DMS153 treated with DMSO at 0.1 percent for 48 hours (cell line): ENCODE measurements at regions not wholly inside any gene's neighbourhood (a gene's known extent, or its start where the extent isn't known, plus 50 kb on each side); places are given as distances from the start of the nearest gene placed in this dataset.
"Not testable (repeated sequence)": the region's sequence is repeated elsewhere in the genome, so short reads cannot be mapped to it uniquely, and the experiment has no call there.

Experiments
- DNase-seq: peaks from one replicate; lab custom pipeline; 2025; ENCODE audit not compliant: unreplicated experiment; lab: John Stamatoyannopoulos, UW

DNA sequence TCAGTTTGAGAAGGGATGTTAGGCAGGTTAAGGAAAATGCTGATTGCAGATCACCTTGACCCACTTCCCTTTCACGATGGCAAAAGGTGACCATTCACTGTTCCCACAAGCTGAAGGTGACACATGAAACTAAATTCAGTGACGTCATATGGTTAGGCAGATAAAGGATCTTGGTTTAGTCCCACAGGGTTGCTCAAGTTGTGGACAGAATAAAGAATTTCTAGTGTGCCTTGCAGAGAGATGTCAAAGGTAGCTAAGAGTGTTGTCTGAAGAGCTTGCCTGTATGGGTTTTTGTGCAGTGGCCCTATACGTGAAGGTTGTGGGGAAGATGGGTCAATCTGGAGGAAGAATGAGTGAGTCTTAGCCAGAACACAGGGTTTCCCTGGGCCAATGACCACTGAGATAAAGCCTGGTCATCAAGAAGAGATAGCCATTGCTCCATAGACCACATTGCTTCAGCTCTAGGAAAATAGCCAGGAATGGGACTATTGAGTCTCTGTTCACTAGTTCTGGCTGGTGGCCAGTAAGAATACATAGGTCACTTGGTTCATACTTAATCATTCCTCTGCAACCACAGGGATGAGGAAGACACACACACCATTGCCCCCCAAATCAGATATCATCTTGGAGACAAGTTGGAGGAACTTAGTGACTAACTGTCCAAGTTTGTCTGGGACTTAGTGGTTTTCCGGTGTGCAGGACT lies 148.5 kb upstream of the ATXN1 start:
- no peak for DNase-seq

DNA sequence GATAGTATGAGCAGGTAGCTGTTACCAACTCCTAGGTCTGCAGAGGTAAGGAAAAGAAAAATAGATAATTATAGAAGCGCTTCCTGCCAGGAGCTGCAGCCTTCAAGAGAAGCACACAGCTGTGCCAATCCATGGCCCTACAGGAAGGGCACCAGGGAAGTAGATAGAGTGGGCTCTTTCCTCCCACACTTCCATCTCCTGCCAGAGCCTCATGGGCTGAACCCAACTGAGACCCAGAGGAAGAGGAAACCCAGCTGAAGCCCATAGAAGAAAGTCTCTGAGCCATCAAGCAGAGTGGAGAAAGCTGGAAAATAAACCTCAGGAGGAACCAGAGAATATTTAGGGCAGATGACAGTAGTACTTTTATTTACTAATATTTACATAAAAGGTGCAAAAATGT lies 146.7 kb upstream of the ATXN1 start:
- no peak for DNase-seq

DNA sequence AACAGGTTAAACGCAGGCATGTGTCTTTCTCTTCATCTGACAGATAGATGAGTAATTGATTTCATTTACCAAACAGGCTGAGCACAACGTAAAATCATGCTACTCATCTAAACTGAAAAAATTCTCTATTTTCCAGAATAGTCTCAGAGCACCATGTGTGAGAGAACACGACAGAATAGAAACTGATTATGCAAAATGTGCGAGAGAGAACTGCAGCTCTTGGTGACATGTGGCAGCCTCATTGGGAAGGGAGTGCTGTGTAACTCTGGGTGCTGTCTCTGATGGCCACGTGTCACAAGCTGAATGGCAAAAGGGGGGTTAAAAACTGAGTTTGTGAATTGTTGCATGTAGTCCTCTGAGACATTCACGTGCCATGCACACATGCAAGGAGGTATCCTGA lies 143.7 kb upstream of the ATXN1 start:
- DNase-seq = no peak

DNA sequence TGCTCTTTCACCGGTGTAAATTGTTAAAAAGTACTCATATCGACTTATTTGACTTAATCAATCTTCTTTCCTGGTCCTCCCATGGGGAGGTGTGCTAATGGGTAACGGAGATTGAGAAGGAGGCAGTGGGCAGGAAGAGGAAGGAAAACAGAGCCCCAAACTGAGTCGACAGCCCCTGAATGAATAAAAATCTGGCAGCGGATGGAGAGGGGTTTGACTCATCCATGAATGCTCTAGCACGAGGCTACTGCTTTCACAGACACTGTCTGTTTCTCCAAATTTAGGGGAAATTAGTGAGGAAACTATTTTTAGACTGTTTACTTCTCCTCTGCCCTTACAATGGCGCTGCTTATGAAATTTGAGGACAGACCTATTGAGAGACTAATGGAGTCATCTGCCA lies 142.2 kb upstream of the ATXN1 start:
- no peak for DNase-seq

DNA sequence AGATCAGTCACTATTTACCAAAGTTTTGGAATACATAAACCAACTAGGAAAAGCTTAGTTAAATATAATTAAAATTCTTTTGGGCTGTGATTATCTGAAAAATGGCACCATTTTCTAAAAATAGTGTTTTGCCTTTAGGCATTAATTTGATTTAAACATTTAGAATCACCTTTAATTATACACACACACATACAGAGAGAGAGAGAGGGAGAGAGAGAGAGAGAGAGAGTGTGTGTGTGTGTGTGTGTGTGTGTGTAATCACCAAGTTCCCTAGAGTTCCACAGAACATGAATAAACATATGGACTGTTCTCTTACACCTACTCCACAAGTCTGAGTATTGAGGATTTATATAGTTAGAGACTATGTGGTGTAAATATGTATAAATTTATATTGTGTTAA lies 141.2 kb upstream of the ATXN1 start:
- DNase-seq = no peak

DNA sequence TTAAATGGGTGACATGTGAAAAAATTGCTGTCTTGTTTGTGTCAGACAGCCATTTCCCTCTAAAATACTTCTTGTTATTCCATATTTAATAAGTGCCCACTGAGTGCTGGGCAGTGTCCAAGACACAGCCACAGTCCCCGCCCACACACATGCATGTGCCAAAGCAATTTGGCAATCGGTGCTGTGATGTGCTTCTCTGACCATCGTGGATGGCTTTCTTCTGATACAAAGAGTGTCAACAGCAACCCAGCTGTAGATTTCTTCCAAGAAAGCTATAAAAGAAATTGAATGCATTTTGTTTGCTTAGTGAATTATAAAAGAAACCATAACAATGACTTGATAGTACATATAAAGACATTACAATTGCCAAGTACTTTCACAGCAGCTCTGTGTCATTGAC lies 140.5 kb upstream of the ATXN1 start:
- DNase-seq = no peak

DNA sequence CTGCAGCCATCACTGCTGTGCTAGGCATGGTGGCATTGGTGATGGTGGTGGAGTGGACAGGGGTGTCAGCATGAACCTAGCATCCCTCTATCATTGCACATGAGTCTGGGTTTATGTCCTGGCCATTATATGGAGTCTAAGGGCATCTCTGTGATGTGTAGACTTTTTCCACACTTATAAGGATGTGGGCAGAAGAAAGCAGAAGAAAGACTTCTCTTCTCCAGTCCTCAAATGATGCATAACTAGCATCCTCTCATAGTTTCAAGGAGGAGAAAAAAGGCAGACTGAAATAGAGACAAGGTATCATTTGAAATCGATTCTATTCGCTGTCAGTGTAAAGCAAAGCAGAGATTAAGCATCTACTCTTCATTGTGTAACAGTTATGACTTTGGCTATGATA lies 140.0 kb upstream of the ATXN1 start:
- no peak for DNase-seq

DNA sequence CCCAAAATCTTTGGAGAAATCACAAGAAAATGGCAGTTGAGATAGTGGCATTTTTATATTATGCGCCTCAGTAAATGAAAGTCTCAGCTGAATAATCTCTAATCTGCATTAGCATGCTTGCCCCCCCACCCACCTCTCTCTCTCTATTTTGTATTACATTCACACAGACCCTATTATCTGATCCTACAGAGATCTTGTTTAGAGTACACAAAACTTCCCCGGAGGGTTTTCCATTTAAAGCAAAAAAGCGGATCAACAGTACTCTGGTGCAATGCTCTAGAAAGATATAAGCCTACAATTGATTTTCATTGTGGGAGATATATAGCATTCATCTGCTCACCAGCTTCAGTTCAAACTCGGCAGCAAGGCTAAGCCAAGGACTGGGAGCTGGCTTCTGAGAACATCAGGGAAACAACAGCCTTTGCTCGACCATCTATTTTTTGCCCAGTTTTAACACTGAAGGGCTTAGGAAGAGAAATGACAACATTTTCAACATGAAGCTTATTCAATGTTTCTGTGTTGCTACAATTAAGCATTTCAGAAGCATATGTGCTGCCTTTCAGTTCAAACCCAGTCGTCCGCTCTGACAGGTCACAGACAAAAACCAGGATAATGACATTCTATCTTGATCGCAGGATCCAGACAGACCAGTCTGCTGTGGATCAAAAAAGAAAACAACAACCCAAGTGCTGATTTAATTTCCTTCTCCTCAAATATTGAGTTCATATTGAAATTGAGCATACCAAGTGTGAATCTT lies 137.6 kb upstream of the ATXN1 start:
- DNase-seq = no peak

DNA sequence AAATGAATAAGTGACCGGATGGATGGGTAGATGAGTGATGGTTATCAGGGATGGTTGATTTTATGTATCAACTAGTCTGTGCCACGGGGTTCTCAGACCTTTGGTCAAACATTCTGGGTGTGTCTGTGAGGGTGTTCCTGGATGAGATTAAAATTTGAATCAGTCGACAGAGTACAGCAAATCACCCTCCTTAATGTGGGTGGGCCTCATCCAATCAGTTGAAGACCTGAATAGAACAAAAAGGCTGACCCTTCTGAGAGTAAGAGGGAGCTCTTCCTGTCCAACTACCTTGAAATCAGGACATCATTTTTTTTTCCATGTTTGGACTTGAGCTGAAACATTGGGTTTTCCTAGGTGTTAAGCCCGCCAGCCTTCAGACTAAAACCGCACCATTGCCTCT lies 136.4 kb upstream of the ATXN1 start:
- no peak for DNase-seq

DNA sequence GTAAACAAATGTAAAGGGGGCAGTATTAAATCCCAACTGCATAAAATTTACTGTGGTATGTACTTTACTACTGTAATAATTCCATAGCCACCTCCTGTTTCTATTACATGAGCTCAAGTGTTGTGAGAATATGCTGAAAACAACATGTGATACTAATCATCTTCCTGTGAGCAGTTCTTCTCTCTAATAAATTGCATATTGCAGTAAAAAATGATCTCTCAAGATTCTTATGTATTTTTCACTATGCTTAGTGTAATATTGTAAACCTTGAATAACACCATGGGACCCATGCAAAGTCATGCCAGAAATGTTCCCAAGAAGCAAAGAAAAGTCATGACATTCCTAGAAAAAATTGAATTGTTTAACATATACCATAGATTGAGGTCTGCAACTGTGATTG lies 133.0 kb upstream of the ATXN1 start:
- no peak for DNase-seq

DNA sequence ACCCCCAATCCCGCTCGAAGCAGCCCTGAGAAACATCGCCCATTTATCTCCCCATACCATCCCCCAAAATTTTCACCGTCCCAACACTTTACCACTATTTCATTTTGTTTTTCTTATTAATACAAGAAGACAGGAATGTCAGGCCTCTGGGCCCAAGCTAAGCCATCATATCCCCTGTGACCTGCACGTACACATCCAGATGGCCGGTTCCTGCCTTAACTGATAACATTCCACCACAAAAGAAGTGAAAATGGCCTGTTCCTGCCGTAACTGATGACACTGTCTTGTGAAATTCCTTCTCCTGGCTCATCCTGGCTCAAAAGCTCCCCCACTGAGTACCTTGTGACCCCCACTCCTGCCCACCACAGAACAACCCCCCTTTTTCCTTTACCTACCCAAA lies 129.8 kb upstream of the ATXN1 start:
- DNase-seq = not testable (repeated sequence)

DNA sequence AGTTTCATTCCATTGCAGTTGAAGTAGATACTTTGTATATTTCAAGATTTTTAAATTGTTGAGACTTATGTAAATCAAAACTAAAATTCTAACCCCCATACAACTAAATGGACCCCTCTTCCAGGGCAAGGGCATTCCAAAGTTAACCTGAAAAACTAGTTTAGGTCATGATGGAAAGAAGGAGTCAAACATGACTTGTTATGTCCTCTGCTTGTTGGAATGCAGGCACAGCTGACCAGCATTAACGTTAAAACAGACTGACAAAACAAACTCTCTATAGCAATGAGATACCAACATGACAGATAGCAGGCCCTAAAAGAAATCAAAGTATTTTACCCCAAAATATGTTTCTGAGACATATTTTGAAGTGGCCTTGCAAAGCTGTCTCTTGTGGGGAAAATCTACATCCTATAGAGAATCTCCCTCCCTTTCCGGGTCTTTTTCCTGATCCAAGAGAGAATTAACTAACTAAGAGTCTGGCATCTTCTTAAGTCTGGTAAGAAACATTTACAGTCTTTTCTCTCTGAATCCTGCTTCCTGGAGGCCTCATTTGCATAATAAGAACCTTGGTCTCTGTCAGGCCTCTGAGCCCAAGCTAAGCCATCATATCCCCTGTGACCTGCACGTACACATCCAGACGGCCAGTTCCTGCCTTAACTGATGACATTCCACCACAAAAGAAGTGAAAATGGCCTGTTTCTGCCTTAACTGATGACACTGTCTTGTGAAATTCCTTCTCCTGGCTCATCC lies 124.3 kb upstream of the ATXN1 start:
- no peak for DNase-seq

DNA sequence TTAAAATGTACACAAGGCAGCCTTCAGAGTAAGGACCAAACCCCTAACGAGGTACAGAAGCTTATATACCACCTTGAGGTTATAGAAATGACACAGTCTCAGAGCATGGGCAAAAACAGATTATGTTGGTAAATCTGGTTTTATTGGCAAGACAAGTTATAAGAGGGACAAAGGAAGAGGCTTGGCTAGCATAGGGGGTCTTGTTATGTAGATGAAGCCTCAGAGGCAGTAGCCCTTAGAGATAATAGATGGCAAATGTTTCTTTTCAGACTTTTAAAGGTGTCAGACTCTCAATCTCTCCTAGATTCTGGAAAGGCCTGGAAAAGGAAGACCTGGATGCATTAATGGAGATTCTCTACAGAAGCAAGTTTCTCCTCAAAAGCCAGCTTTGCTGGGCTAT lies 123.3 kb upstream of the ATXN1 start:
- no peak for DNase-seq

DNA sequence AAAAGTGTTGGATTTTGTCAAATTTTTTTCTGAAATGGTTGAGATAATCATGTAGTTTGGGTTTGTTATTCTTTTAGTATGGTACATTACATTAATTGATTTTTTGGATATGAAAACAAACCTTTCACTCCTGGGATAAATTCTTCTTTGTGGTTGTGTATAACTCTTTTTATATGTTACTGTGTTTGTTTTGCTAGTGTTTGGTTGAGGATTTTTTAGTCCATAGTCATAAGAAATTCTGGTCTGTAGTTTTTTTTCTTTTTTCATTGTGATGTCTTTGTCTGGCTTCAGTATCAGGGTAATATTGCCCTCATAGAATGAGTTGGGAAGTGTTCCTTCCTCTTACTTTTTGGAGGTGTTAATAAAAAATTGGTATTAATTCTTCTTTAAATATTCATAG lies 122.2 kb upstream of the ATXN1 start:
- DNase-seq = no peak

DNA sequence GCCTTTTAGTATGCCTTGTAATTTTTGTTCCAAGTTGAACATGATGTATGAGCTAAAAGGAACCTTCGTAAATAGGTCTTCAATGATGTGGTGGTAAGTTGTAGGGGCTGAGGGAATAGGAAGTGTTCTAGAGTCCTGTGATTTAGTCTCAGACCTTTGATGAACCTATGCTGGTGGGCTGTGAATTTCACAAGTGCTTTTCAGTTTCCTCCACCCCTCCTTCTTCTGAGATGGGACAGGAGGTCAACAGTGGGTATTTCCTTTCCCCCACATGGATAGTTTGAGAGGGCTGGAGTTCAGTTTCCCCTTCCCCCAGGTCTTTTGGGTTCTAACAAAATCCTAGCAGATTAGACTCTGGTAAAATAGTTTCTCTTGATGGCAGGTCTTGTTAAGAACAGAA lies 121.0 kb upstream of the ATXN1 start:
- DNase-seq = no peak

DNA sequence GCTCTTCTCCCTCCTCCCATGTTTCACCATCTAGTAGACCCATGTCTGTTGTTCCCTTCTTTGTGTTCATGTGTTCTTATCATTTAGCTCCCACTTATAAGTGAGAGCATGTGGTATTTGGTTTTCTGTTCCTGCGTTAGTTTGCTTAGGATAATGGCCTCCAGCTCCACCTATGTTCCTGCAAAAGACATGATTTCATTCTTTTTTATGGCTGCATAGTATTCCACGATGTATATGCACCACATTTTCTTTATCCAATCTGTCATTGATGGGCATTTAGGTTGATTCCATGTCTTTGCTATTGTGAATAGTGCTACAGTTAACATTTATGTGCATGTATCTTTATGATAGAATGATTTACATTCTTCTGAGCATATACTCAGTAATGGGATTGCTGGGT lies 115.6 kb upstream of the ATXN1 start:
- not testable (repeated sequence) for DNase-seq

DNA sequence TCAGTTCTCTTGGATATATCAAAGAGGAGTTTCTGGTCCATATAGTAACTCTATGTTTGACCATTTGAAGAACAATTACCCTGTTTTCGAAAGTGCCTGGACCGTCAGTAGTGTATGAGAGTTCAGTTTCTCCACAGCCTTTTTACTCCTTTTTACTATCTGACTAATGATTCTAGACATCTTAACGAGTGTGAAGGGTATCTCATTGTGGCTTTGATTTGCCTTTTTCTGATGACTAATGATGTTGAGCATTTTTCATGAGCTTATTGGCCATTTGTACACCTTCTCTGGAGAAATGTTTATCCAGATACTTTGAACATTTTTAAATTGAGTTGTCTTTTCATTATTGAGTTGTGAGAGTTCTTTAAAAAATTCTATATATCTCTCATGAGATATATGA lies 114.9 kb upstream of the ATXN1 start:
- no peak for DNase-seq

DNA sequence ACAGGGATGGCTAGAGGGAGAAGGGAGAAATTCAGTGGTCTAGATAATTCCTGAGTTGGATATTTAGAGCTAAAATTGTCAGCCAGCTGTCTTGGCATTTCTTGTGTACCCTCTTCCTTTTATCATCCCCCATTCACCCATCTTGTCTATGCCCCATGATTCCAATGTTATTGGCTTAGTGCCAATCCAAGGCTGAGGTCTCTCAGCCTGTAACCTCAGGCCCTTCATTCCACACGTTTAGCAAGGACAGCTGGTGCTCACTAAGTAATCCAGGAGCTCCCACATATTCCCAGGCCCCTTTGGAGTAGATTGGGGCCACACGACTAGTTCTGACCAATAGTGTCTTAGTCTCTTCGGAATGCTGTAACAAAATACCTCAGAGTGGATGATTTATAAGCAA lies 112.4 kb upstream of the ATXN1 start:
- DNase-seq = no peak

DNA sequence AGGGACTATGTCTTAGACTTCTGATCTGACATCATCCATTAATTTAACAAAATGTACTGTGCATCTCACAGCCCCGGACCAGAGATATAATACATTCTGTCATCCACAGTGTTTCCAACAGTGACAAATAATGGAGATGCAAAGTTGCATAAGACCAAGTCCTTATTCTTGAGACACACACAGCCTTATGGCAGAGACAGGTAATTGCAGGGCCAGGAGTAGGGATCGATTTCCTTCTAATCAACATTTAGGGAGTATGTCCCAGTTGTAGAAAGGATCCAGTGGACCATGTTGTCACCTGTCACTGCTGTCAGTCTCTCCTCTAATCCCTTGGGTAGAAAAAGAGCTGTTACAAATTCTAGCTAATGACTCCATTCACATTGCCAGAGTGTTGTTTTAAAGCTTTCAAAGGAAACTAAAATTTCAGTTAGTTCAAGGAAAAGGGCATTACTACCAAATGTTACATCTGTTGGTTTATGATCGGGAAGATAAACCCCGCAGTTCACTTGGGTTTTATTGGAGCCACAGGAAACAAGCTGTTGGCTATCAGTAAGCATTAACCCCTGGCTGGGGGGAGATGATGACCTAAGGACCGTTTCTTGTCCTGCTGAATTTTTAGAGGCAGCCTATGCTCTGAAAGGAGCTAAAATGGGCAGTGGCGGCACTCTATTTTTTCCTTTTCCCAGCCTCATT lies 111.4 kb upstream of the ATXN1 start:
- no peak for DNase-seq

DNA sequence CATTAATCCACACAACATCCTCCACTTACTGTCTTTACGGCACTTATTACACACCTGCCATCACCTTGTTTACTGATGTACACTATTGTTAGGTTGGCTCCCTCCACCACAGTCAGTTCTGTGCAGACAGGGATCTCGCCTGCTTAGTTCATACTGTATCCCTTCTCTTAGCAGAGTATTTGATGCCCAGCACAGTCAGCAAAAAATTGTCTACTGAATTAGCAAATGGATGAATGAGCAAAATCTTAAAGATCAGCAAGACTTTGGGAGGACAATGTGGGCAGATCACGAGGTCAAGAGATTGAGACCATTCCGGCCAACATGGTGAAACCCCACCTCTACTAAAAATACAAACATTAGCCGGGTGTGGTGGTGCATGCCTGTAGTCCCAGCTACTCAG lies 109.8 kb upstream of the ATXN1 start:
- no peak for DNase-seq

DNA sequence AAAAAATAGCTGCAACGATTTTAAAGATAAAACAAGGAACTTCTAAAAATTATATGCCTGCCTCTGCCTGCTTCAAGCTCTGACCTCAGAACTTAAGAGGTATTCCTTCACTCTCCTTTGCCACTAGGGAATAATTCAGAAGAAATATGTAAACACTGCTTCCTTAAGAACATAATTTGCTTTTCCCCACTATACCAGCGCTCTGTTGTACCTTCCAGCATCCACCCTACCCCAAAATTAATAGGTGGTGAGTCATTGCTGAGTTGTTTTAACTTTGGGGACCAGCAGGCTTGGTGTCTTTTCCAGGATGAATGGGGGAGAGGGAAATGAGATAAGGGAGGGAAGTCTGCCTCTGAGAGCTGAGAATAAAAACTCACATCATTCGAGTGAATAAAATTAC lies 107.7 kb upstream of the ATXN1 start:
- DNase-seq = no peak
